Suppressor macrophage treated with lipopolysaccharide for 1 hour (primary cell): ENCODE measurements at regions not wholly inside any gene's neighbourhood (a gene's known extent, or its start where the extent isn't known, plus 50 kb on each side); places are given as distances from the start of the nearest gene placed in this dataset.

Experiments
- DNase-seq, 3 donors: peaks; one replicate each; pipeline ENCODE4 v3.0.0-alpha.2; 2020 to 2022

DNA sequence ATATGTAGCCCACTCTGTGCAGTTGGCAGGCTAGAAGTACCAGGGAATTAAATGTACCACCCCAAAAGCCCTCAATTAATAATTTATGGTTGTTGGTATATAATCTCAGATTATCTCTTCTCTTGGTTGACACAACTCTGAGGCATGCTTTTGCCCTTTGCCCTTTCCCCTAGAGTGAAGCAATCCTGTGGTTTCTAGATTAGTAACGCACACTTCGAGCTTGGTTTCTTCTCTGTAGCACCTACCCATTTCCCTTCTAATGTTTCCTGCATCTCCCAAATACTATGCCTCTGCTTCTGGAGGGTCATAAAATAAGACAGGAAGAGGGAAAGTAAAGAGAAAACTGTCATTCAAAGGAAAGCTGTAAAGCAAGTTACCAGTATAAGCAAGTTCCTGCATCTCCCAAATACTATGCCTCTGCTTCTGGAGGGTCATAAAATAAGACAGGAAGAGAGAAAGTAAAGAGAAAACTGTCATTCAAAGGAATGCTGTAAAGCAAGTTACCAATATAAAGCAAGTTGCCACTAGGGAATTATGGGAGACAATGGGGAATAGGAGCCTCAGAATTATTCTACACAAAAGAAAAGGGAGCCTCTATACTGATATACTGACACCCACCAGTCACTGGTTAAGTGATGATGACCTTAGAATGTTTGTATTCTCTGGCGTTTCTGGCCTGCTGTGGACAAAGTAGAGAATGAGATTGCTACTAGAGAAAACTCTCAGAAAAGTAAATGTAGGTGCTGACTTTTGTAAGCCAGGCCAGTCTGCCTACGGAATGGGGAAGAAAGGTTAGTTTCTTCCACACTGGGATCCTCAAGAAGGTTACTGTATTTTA is 862.6 kb upstream of the MAN1A1 start:
- peak in 1 of 3 donors; percentile 4 for DNase-seq

DNA sequence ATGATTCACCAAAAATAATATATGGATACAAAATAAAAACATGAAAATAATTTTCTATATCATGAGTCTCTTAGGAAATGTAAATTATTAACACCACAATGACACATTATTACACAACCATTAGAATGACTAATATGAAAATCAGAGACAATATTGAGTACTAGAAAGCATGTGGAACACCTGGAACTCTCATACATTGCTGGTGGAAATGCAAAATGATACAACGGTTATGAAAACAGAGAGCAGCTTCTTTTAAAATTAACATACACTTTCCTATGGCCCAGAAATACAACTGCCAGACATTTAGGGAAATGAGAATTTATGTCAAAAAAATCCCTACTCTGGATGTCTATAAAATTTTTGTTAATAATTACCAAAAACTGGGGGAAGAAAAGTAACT is 853.3 kb upstream of the MAN1A1 start:
- DNase-seq, result no peak

GRCh38 chr6:120200853-120201252 is 851.3 kb upstream of the MAN1A1 start:
- DNase-seq, result no peak

- DNase-seq, result no peak
Measured at GRCh38 chr6:120198033-120198432, 848.5 kb upstream of the MAN1A1 start.

GRCh38 chr6:120186080-120186479 is 836.5 kb upstream of the MAN1A1 start:
- no peak for DNase-seq

DNA sequence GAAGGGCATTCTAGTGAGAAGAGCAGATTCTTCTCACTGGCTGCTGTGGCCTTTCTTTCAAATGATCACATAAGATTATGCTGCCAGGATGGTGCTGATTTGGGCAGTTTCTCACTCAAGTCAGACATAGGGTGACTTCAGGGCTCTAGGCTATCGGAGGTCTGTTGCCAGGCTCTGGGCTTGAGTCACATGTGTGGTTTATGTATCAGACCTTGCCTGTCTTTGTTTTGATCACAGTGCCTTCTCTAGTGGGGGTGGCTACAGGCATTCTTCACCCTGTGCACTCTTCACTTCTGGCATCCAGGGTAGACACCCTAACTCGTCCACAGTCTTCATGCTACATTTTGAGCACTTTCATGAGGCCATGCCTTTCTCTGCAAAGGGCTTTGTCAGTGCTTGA is 823.7 kb upstream of the MAN1A1 start:
- no peak for DNase-seq

- no peak for DNase-seq
Measured at GRCh38 chr6:120164531-120164930, 815.0 kb upstream of the MAN1A1 start.

GRCh38 chr6:120157873-120158272 is 808.3 kb upstream of the MAN1A1 start:
- no peak for DNase-seq

DNA sequence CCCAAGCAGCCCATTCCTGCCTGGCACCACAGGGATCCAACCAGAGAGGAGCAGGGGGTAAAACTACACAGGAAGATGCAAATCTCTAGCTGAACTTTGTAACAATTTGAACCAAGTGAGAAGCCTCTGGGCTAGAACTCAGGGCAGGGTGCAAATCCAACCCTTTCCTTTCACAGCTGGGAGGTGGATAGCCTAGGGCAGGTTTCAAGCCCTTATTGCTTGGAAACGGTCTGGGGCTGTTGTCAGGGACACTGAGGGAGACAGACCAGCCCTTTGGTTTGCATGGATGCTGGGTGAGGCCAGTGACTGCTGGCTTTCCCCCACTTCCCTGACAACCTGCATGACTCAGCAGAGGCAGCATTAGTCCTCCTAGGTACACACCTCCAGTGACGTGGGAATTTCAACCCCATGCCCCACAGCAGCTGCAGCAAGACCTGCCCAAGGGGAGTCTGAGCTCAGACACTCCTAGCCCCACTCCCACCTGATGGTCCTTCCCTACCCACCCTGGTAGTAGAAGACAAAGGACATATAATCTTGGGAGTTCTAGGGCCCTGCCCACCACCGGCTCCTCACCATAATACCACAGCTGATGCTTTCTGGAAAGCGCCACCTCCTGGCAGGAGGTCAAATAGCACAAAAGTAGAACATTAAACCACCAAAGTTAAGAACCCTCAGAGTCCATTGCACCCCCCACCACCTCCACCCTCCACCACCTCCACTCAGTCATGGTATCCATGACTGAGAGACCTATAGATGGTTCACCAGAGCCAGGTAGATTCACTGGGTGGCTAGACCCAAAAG is 797.7 kb upstream of the MAN1A1 start:
- peak in 1 of 3 donors; percentile 2 for DNase-seq

- no peak for DNase-seq
Measured at GRCh38 chr6:120141601-120142000, 792.0 kb upstream of the MAN1A1 start.

DNA sequence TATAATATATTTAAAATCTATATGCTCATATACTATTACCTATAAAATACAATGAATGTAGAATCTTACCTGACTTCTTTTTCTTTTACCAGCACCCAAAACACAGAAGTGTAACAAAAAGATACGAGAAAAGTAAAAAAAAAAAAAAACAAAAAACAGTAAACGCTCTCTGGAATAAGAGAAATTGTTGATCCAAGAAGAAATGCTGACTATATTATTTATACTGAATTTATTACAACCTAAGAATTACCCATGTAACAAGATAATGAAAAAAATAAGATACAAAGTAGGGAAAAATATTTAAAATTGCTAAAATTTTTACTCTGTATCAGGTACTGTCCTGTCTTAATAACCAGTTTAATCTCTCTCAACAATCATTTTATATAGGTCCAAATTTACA is 787.9 kb upstream of the MAN1A1 start:
- DNase-seq, result no peak

DNA sequence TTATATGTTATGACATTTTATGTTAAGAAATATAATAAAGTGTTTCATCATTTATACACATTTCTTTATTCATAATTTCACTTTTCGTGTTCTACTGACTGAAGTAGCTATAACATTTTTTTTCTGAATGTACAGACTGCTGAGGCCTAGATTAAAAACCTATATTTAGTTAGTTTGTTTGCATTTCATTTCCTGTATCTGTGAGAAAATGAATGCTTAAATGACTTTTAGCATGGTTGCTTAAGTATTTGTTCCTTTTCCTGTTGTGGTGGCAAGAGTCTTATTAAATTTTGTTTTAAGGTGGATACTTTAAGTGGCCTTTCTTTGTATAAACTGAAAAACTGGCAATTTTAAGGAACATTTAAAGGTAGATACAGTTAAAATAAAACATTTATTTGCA is 779.7 kb upstream of the MAN1A1 start:
- DNase-seq, result no peak

DNA sequence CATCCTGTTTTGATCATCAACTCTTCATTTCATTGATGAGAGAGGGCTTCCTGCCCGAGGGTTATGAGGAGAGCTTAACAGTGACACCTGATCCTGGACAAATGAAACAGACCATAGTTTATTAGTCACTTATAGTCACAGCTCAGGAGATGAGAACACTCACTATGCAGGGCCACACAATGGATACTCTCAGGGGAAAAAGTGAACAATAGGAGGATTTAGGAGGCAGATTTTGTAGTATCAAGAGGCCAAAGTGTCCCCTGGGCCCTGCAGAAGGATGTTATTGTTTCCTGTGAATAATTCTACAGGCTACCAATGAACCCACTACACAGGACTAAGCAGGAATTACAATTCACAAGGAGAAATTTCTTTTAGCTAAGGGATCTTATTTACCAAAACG is 772.8 kb upstream of the MAN1A1 start:
- no peak for DNase-seq

DNA sequence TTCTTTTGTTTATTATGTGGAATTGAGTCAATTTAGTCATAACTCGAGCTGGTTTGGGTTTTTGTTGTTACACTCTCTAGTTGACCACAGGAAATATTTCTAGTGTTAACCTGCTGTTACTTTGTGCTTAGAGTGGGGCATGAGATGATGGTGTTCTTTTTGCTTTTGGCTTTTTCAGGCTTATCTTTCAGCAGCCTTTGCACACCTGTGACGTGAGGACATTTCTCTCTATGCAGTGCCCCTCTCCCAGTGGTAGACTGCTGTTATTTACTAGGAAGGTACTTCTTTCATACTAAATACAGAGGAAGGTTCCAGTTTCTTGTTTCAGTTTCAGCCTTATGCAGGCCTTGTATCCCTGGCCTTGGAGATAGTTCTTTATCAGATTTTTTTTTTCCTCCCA is 766.8 kb upstream of the MAN1A1 start:
- DNase-seq, result no peak

- DNase-seq, result no peak
Measured at GRCh38 chr6:120112980-120113379, 763.4 kb upstream of the MAN1A1 start.

DNA sequence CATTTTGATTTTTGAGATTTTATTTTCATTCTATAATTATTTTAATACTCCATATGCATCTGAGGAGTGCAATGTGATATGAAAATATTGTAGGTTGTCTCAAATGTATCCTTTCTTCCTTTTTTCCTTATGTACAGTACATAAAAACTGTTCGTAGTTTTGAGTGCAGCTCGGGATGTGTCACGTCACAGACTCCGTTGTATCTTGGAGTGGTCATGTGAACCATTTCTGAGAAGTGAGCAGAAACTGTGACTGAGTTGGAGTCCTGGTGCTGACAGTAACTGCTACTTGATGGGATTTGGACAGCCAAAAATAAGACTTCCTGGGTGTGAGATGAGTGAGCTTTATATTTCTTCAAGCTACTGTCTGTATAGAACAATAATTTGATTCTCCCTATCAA is 761.4 kb upstream of the MAN1A1 start:
- DNase-seq, result no peak

DNA sequence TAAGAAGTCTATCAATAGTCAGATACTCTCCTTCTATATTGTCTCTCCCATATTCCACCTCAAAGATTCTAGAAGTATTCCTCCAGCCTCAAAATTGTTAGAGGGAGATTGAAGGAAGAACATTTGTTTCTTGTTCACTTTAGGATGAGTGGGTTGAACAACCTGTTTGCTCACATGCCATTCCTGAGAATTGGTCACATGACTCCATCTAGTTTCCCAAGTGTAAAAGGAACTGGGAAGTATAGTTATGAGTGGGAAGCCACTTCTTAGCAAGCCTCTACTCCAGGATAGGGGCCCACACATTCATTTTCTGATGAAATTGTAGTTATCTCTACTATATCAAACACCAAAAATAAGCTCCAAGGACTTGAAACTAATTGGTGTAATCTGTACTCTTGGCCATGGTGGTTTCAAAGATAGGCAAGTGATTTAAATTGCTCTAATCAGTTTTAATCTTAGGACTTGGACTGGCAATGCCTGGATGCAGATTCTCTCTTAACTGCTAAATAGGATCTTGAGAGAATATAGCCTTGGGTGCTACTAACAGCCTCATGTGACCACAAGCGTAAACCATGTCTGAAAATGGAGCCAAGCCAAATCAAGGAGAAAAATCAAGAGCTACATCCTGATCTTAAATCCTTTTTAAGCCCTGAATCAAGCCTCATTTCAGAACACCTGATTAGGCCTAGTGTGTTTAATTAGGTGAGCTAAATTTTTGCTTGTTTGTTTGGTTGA is 758.7 kb upstream of the MAN1A1 start:
- no peak for DNase-seq

GRCh38 chr6:120103618-120104017 is 754.1 kb upstream of the MAN1A1 start:
- DNase-seq, result no peak

DNA sequence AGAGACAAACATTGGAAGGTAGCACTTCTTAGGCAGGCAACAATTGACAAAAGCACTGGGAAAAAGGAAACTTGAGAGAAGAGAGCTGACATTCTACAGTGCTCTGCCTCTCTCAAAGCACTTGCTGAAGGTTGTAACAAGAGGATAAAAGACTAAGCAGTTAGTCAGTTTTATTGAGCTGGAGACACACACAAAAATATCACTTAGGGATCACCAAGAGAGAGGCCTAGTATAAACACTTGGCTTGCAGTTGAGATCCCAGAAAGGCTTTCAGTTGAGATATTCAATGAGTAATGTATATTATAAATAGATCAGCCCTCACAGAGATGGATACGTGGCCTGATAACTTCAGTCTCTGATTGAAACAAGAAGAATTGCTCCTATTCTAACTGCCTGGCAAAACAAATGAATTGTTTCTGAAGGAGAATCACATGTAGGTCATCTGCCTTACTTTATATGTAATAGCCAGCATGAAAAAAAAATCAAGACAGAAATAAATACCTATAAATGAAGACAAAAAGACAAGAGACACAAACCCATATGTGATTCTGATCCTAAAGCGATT is 747.2 kb upstream of the MAN1A1 start:
- no peak for DNase-seq

DNA sequence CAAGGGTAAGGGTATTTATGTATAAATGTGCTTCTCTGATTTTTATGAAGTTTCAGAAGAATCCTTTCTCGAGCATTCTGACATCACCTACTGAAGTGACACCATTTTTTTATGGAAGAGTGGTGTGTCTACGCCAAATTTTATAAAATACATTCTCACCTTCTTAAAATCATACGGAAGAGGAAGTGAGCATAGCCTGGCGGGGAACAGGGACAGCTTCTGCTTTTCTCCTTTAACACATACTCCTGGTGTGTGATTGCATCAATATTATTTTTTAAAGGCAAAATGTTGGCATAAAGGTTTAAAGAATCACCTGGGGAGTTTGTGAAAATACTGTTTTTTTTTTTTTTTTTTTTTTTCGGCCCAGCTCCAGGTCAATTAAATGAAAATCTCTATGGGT is 733.6 kb upstream of the MAN1A1 start:
- no peak for DNase-seq

DNA sequence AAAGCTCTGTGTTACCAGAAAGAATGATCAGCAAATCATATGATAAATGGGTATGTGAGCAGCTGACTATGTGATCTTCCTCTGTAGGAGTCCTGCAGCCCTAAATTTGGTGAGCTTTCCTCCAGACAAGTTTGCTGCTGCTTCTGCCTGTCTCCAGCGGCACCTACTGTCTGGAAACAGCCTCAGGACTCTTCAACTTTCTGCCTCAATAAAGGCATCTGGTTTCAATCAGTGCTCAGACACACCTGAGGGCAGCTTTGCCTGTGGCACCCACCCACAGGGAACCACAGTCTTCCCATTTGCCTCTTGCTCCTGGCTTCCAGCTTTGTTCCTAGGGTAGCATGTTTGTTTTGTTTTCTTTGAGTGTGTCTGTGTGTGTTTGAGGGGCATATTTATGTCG is 727.9 kb upstream of the MAN1A1 start:
- DNase-seq, result peak in 2 of 3 donors; percentile 3 to 8

- DNase-seq, result no peak
Measured at GRCh38 chr6:120058410-120058809, 708.8 kb upstream of the MAN1A1 start.

GRCh38 chr6:120056085-120056484 is 706.5 kb upstream of the MAN1A1 start:
- DNase-seq, result peak; percentile 13 to 40 (median 21)
